ENCODE measurements at regions not wholly inside any gene's neighbourhood (a gene's known extent, or its start where the extent isn't known, plus 50 kb on each side); places are given as distances from the start of the nearest gene placed in this dataset.

DNA sequence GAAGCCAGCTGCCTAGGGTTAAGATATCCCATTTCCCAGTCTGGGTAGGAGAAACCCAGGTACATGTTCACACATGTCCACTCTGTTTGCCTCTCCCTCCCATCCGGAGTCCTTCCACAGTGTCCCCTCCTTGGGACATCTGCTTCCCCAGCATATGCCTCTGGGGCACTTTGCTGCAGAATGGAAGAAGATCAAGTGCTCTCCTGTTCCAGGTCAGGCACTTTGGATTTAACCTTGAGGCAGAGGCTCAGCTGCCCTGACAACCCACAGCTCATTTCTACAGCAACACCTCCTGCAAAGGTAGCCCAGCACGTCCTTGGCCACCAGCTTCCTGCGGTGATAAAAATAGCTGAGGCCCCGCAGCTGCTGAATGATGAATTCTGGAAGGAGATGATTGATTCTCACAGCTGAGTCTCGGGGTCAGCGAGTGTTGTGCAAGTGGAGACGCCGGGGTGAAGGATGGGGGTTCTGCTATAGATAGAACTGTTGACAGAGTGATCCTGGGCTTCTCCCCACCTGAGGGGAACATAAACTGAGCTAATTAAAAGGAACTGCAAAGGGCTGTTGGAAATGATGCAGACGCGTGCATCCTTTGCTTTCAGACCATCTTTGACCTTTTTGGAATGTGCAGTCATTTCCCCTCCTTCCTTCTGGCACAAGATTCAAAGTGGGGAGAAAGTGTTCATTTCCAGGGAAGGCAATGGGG, 145.0 kb downstream of the SLC38A6 start:
- H4K20me1 ChIP-seq (ENCODE audit: control insufficient read depth, extremely low read depth, insufficient read depth, low read length), result no peaks in the 10 kb centered on the region
- H3K4me2 ChIP-seq (ENCODE audit: extremely low read depth, insufficient read depth, low read length), result peak overlapping the region; percentile 67
- DNase-seq (ENCODE audit: low read depth in 2 of 2), result peak; percentile 43 to 50
- H3K79me2 ChIP-seq (ENCODE audit: control insufficient read depth, insufficient read depth, low read length), result no peaks in the 10 kb centered on the region
- TF ChIP-seq, protein P1, sequence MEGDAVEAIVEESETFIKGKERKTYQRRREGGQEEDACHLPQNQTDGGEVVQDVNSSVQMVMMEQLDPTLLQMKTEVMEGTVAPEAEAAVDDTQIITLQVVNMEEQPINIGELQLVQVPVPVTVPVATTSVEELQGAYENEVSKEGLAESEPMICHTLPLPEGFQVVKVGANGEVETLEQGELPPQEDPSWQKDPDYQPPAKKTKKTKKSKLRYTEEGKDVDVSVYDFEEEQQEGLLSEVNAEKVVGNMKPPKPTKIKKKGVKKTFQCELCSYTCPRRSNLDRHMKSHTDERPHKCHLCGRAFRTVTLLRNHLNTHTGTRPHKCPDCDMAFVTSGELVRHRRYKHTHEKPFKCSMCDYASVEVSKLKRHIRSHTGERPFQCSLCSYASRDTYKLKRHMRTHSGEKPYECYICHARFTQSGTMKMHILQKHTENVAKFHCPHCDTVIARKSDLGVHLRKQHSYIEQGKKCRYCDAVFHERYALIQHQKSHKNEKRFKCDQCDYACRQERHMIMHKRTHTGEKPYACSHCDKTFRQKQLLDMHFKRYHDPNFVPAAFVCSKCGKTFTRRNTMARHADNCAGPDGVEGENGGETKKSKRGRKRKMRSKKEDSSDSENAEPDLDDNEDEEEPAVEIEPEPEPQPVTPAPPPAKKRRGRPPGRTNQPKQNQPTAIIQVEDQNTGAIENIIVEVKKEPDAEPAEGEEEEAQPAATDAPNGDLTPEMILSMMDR (conservative IDR thresholded peaks at IDR 0.05 in 1 of 2, IDR thresholded peaks at IDR 0.05 in 1 of 2; ENCODE audit: low read depth in 1 of 2, low read length in 2 of 2), result no peak
- TF ChIP-seq EZH2 (IDR thresholded peaks at IDR 0.05; ENCODE audit: low read length, missing control alignments), result no peak
- H2AFZ ChIP-seq (ENCODE audit: low read length), result no peak overlapping the region
- peak overlapping the region; percentile 41 for H3K27ac ChIP-seq (ENCODE audit: insufficient read depth, low read length)
- no peaks in the 10 kb centered on the region for H3K36me3 ChIP-seq (ENCODE audit: control insufficient read depth, insufficient read depth, low read length)
- no peak overlapping the region for H3K4me3 ChIP-seq (replicated peaks in 1 of 4; ENCODE audit: control extremely low read depth in 1 of 4, insufficient read depth in 1 of 4, low read depth in 3 of 4, low read length in 4 of 4)
- no peak overlapping the region for H3K9ac ChIP-seq (ENCODE audit: insufficient read depth, low read length)
- no peaks in the 10 kb centered on the region for H3K27me3 ChIP-seq (ENCODE audit: control insufficient read depth, insufficient read depth, low read length)
- H3K9me3 ChIP-seq (ENCODE audit: control insufficient read depth, insufficient read depth, low read depth, low read length), result no peaks in the 10 kb centered on the region
- H3K4me1 ChIP-seq (ENCODE audit: control insufficient read depth, extremely low read depth, insufficient read depth, low read length), result peaks cover 22% of the 10 kb centered on the region

DNA sequence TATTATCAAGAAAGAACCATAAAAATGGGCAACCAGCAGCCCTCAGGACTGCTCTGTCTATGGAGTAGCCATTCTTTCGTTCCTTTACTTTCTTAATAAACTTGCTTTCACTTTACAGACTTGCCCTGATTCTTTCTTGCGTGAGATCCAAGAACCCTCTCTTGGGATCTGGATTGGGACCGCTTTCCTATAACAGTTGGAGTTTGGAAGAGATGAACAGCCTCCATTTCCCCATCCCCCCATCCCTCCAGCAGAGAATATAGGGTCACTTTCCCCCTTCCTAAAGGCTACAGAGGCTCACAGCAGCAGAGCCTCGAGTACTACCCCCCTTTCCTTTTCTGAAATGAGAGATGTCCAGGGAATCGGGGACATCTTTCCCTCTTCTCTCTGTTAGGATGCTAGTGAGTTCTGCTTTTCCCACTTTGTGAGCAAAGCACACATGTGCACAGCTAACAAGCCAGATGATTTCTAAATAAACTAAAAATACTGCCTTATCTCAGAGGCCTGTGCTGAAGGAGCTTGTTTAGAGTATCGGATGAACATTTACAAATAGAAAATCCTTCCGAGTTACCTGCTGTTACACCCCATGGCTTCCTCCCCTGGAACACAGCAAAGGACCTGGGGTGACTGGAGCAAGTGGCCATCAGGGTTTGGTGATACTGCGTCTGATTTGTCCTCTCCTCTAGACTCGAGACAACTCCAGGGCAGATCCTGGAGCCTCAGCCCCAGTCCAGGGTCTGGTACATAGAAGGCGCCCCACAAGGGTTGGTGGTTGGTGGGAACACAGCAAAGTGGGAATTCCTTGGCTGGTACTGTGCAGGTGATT, 144.2 kb downstream of the SLC38A6 start:
- no peak overlapping the region for H3K27ac ChIP-seq (ENCODE audit: insufficient read depth, low read length)
- H3K27me3 ChIP-seq (ENCODE audit: control insufficient read depth, insufficient read depth, low read length), result no peaks in the 10 kb centered on the region
- H3K79me2 ChIP-seq (ENCODE audit: control insufficient read depth, insufficient read depth, low read length), result no peaks in the 10 kb centered on the region
- H3K4me3 ChIP-seq (replicated peaks in 1 of 4; ENCODE audit: control extremely low read depth in 1 of 4, insufficient read depth in 1 of 4, low read depth in 3 of 4, low read length in 4 of 4), result no peak overlapping the region
- no peak for DNase-seq (ENCODE audit: low read depth in 2 of 2)
- H3K4me1 ChIP-seq (ENCODE audit: control insufficient read depth, extremely low read depth, insufficient read depth, low read length), result peaks cover 22% of the 10 kb centered on the region
- no peak overlapping the region for H2AFZ ChIP-seq (ENCODE audit: low read length)
- TF ChIP-seq EZH2 (IDR thresholded peaks at IDR 0.05; ENCODE audit: low read length, missing control alignments), result no peak
- TF ChIP-seq, protein P1 (conservative IDR thresholded peaks at IDR 0.05 in 1 of 2, IDR thresholded peaks at IDR 0.05 in 1 of 2; ENCODE audit: low read depth in 1 of 2, low read length in 2 of 2), result no peak
- no peaks in the 10 kb centered on the region for H4K20me1 ChIP-seq (ENCODE audit: control insufficient read depth, extremely low read depth, insufficient read depth, low read length)
- no peaks in the 10 kb centered on the region for H3K36me3 ChIP-seq (ENCODE audit: control insufficient read depth, insufficient read depth, low read length)
- no peaks in the 10 kb centered on the region for H3K9me3 ChIP-seq (ENCODE audit: control insufficient read depth, insufficient read depth, low read depth, low read length)
- no peak overlapping the region for H3K9ac ChIP-seq (ENCODE audit: insufficient read depth, low read length)
- no peak overlapping the region for H3K4me2 ChIP-seq (ENCODE audit: extremely low read depth, insufficient read depth, low read length)

DNA sequence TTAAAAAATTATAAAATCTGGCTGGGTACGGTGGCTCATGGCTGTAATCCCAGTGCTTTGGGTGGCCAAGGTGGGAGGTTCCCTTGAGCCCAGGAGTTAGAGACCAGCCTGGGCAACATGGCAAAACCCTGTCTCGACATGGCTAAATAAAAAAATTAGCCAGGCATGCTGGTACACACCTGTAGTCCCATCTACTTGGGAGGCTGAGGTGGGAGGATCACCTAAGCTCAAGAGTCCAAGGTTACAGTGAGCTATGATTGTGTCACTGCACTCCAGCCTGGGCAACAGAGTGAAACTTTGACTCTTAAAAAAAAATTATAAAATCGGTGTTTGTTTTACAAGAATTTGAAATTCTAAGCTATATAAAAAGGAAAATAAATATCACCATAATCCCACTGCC, 141.8 kb downstream of the SLC38A6 start:
- DNase-seq (ENCODE audit: low read depth in 2 of 2), result no peak
- no peaks in the 10 kb centered on the region for H4K20me1 ChIP-seq (ENCODE audit: control insufficient read depth, extremely low read depth, insufficient read depth, low read length)
- TF ChIP-seq, protein P1 (conservative IDR thresholded peaks at IDR 0.05 in 1 of 2, IDR thresholded peaks at IDR 0.05 in 1 of 2; ENCODE audit: low read depth in 1 of 2, low read length in 2 of 2), result no peak
- no peak for TF ChIP-seq EZH2 (IDR thresholded peaks at IDR 0.05; ENCODE audit: low read length, missing control alignments)
- no peak overlapping the region for H3K9ac ChIP-seq (ENCODE audit: insufficient read depth, low read length)
- no peaks in the 10 kb centered on the region for H3K27me3 ChIP-seq (ENCODE audit: control insufficient read depth, insufficient read depth, low read length)
- H3K4me1 ChIP-seq (ENCODE audit: control insufficient read depth, extremely low read depth, insufficient read depth, low read length), result peaks cover 17% of the 10 kb centered on the region
- H3K9me3 ChIP-seq (ENCODE audit: control insufficient read depth, insufficient read depth, low read depth, low read length), result no peaks in the 10 kb centered on the region
- no peak overlapping the region for H2AFZ ChIP-seq (ENCODE audit: low read length)
- no peaks in the 10 kb centered on the region for H3K79me2 ChIP-seq (ENCODE audit: control insufficient read depth, insufficient read depth, low read length)
- no peak overlapping the region for H3K27ac ChIP-seq (ENCODE audit: insufficient read depth, low read length)
- no peak overlapping the region for H3K4me2 ChIP-seq (ENCODE audit: extremely low read depth, insufficient read depth, low read length)
- no peaks in the 10 kb centered on the region for H3K36me3 ChIP-seq (ENCODE audit: control insufficient read depth, insufficient read depth, low read length)
- no peak overlapping the region for H3K4me3 ChIP-seq (replicated peaks in 1 of 4; ENCODE audit: control extremely low read depth in 1 of 4, insufficient read depth in 1 of 4, low read depth in 3 of 4, low read length in 4 of 4)
